Activated T-cell treated with anti-CD3 and anti-CD28 coated beads, Interleukin-2, amount 50 U/mL, for 48 hours (primary cell): ENCODE measurements at regions not wholly inside any gene's neighbourhood (a gene's known extent, or its start where the extent isn't known, plus 50 kb on each side); places are given as distances from the start of the nearest gene placed in this dataset.
"Not testable (repeated sequence)": the region's sequence is repeated elsewhere in the genome, so short reads cannot be mapped to it uniquely, and the experiment has no call there.

Experiments
- DNase-seq, 2 experiments: peaks; one replicate each; pipeline ENCODE4 v3.0.0-alpha.2; 2020

DNA sequence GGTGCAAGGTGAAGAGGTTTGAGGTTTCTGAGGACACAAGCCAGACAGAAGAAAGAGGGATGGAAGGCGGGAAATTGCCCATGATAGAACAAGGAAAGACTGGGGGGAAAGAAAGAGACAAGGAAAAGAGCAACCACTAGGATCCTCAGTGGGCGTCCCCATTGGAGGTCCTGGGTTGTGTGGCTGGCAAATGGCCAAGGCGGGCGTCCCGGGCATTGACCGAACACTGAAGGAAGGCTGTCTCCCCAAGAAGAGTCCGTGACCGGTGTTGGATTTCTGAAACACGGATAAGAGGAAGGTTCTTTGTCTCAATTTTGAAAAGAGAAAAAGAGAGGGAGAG lies 746.6 kb upstream of the ADGRB3 start:
- DNase-seq: no peak

DNA sequence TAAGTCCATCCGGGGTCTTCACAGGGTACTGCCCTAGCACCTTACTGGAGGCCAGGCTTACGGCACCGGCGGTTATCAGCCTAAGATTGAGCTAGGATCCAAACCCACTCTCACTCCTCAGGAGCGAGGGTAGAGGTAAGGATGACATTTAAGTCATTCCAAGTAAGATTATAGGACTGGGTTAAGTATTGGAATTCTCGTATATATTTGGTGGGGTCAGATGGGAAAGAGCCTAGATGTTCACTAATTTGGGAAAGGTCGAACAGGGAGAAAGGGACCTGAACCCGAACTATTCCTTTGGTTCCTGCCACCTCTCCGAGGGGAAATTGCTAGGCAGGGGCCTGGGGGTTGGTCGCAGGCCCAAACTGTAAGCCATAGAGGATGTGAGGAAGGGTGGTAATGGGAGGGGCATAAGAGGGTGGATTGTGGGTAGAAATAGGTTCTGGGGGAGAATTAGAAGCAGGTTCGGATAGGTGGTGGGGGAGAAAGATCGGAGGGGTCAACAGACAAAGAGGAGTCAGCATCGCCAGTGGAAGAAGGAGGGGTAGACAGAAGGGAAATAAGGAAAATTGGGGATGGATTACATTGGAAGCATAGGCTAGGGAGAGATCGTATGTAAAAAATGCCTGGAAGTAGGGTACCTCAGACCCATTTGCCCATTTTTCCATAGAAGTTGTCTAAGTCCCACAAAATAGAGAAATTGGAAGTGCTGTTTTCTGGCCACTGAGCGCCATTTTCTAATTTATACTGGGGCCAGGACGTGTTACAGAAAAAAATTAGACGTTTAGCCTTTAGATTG lies 747.1 kb upstream of the ADGRB3 start:
- no peak for DNase-seq

DNA sequence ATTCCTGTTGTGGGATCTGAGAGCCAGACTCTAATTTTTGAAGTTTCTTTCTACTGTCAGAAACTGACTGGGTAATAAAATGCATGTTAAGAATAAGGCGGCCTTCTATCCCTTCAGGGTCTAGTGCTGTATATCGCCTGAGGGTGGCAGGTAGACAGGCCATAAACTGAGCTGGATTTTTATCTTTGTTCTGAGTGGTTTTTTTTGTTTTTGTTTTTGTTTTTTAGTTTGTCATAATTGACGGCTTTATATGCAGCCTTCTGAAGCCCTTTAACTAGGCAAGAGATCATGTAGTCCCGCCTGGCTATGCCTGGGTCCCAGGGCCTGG lies 747.7 kb upstream of the ADGRB3 start:
- no peak for DNase-seq

- no peak for DNase-seq
These were observed 748.2 kb upstream of the ADGRB3 start for GRCh38 chr6:67886840-67887292.

GRCh38 chr6:67886036-67886707 lies 748.9 kb upstream of the ADGRB3 start:
- no peak for DNase-seq

DNA sequence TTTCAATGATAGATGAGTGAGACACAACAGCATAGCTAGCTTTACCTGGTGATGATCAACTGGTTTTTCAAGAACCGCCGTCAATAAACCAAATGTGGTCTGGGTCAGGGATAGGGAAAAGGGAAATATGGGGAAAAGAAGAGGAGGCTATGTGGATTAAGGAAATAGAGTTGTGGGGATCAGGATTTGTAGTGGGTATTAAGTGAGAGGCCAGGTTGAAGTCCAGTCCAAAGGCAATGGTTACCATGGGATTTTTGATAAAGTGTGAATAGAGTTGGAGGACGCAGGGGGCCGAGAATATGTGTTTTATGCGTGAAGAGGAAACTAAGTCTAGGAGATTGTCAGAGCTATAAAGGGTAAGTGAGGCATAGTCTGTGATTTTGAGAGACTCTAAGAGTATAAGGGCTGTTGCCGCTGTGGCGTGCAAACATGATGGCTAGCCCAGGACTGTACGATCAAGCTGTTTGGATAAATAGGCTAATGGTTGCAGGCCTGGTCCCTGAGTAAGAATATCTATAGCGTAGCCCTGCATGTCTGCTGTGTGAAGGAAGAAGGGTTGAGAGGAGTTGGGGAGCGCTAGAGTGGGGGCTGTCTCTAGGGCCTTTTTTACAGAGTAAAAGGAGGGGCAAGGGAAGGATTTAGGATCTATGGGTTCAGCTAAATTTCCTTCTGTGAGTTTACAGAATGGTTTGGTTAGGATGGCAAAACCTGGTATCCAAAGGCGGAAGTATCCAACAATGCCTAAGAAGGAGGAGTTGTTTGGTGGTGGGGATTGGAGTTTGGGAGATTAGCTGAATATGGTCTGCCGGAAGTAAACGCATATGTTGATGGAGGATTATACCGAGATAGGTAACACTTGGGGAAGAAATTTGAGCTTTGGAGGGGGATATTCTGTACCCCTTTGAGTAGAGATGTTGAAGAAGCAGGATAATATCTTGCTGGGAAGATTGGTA lies 749.7 kb upstream of the ADGRB3 start:
- no peak for DNase-seq

- no peak for DNase-seq
These were observed 750.6 kb upstream of the ADGRB3 start for GRCh38 chr6:67884442-67884841.

- no peak for DNase-seq
These were observed 751.3 kb upstream of the ADGRB3 start for GRCh38 chr6:67883500-67884366.

DNA sequence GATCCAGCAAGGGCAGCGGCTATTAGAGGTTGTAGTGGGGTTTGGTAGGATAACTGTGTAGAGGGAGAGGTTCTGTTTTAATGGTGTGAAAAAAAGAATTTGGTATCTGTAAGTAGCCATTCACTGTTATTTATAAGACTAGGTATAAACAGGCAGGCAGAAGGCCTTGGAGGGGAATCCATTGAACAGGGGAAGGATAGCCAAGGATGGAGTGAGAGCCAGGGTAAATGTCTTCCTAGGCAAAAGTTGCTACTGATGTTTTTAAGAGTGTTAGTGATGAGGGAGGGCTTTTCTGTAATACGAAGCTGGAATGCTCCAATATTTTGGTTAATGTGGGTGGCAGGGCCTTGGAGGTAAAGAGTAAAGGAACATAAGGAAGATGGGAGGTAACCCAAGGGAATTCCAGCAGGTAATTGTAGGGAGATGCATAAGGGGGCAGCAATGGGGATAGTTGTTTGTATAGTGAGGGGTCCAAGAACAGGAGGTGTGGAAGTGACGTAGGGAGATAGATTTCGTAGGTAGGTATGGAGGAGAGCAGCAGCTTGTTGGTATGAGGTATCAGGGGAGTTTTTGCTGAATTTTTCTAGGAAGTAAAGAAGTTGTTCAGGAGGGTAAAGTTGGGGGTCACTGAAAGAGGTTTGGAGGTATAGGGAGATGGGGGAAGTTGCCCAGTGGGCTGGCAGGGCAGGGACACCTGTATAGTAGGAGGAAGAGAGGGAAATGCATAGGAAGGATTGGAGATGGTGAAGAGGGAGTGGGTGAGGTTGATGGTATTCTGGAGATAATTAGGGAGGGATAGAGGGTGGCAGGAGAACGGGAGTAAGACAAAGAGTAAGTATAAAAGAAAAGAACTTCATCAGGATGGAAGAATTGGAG lies 752.4 kb upstream of the ADGRB3 start:
- no peak for DNase-seq

- DNase-seq: no peak
These were observed 753.4 kb upstream of the ADGRB3 start for GRCh38 chr6:67881706-67882065.

- DNase-seq: no peak
These were observed 754.0 kb upstream of the ADGRB3 start for GRCh38 chr6:67880939-67881705.

DNA sequence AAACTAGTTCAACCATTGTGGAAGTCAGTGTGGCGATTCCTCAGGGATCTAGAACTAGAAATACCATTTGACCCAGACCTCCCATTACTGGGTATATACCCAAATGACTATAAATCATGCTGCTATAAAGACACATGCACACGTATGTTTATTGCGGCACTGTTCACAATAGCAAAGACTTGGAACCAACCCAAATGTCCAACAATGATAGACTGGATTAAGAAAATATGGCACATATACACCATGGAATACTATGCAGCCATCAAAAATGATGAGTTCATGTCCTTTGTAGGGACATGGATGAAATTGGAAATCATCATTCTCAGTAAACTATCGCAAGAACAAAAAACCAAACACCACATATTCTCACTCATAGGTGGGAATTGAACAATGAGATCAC lies 754.7 kb upstream of the ADGRB3 start:
- DNase-seq: not testable (repeated sequence)

DNA sequence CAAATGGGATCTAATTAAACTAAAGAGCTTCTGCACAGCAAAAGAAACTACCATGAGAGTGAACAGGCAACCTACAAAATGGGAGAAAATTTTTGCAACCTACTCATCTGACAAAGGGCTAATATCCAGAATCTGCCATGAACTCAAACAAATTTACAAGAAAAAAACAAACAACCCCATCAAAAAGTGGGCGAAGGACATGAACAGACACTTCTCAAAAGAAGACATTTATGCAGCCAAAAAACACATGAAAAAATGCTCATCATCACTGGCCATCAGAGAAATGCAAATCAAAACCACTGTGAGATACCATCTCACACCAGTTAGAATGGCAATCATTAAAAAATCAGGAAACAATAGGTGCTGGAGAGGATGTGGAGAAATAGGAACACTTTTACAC lies 755.2 kb upstream of the ADGRB3 start:
- not testable (repeated sequence) for DNase-seq

DNA sequence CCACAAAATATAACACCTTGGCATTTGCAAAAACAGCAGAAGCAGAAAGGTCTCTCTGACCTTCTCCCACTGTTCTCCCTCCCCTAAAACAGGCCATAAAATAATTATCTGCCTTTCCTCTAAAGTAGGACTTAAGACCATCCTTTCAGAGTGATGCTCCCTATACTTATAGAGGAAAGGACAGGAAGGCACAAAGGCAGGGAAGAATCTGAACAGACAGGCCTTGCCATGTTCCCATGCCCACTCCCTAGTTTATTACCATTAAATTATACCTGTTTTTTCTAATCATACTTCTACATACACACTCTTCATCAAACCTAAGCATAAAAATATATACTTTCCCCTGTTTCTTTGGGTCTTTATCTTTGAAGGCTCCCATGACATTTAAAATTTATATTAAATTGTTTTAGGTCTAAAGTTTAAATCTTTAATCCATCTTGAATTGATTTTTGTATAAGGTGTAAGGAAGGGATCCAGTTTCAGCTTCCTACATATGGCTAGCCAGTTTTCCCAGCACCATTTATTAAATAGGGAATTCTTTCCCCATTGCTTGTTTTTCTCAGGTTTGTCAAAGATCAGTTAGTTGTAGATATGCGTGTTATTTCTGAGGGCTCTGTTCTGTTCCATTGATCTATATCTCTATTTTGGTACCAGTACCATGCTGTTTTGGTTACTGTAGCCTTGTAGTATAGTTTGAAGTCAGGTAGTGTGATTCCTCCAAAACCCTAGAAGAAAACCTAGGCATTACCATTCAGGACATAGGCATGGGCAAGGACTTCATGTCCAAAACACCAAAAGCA lies 755.8 kb upstream of the ADGRB3 start:
- DNase-seq: not testable (repeated sequence)

DNA sequence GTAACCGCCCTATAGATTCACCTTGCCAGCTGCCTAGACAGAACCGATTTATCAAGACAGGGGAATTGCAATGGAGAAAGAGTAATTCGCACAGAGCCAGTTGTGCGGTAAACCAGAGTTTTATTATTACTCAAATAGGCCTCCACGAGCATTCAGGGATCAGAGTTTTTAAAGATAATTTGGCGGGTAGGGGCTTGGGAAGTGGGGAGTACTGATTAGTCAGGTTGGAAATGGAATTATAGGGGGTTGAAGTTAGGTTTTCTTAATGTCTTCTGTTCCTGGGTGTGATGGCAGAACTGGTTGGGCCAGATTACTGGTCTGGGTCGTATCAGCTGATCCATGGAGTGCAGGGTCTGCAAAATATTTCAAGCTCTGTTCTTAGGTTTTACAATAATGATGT lies 756.9 kb upstream of the ADGRB3 start:
- not testable (repeated sequence) for DNase-seq

DNA sequence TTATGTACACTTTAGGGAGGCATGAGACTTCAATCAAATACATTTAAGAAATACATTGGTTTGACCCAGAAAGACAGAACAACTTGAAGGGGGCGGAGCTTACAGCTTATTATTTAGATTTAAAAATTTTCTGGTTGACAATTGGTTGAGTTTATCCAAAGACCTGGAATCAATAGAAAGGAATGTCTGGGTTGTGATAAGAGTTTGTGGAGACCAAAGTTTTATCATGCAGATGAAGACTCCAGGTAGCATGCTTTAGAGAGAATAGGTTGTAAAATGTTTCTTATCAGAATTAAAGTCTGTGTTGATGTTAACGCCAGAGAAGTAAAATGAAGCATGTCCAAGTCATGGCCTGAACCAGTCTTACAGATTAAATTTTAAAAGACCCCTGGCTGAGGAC lies 757.8 kb upstream of the ADGRB3 start:
- DNase-seq: no peak

DNA sequence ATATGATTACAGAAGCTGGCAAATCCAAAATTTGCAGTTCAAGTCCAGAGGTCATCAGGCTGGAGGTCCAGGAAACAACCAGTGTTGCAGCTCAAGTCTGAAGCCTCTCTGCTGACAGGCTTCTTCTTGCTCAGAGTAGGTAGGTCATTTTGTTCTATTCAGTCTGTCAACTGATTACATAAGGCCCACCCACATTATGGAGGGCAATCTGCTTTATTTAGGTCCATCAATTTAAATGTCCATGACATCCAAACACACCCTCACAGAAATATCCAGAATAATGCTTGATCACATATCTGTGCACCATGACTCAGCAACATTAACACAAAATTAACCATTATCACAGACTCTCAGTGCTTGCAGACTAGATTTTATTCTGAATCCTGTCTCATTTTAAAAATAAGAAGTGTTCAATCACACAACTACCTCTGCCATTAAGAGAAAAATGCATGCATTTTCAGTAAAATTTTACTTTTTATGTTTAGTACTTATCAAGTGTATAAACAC lies 759.2 kb upstream of the ADGRB3 start:
- DNase-seq: no peak

DNA sequence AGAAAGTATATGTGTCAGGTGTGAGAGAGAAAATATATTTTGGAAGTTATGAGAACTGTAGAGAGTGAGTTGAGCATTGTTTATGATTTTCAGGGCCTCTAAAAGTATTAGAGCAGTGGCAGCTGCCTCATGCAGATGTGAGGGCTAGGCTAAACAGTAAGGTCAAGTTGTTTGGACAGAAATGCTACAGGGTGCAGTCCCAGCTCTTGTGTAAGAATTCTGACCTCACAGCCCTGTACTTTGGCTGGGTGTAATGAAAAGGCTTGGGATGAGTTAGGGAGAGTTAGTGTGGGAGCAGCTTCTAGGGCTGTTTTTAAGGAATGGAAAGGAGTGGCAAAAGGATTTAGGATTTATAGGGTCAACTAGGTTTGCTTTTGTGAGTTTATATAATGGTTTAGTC lies 764.8 kb upstream of the ADGRB3 start:
- DNase-seq: no peak

- no peak for DNase-seq
These were observed 771.7 kb upstream of the ADGRB3 start for GRCh38 chr6:67863346-67863745.

DNA sequence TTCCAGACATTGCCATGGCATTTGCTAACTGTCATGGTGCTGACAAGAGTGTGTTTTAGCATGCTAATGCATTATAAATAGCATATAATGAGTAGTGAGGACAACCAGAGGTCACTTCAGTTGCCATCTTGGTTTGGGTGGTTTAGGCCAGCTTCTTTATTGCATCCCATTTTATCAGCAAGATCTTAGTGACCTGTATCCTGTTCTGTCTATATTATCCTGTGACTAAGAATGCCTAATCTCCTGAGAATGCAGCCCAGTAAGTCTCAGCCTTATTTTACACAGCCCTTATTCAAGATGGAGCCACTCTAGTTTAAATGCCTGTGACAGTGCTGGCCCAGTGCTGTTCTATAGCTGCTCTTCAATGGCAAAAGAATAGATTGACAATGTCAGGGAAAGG lies 781.0 kb upstream of the ADGRB3 start:
- no peak for DNase-seq
